Iris pigment epithelial cell (primary cell): ENCODE measurements at regions not wholly inside any gene's neighbourhood (a gene's known extent, or its start where the extent isn't known, plus 50 kb on each side); places are given as distances from the start of the nearest gene placed in this dataset.
"Not testable (repeated sequence)": the region's sequence is repeated elsewhere in the genome, so short reads cannot be mapped to it uniquely, and the experiment has no call there.

ENCODE experiments used
- DNase-seq: peaks from one replicate; pipeline ENCODE4 v3.0.0-alpha.2; 2011; ENCODE audit warnings: low read depth

DNA sequence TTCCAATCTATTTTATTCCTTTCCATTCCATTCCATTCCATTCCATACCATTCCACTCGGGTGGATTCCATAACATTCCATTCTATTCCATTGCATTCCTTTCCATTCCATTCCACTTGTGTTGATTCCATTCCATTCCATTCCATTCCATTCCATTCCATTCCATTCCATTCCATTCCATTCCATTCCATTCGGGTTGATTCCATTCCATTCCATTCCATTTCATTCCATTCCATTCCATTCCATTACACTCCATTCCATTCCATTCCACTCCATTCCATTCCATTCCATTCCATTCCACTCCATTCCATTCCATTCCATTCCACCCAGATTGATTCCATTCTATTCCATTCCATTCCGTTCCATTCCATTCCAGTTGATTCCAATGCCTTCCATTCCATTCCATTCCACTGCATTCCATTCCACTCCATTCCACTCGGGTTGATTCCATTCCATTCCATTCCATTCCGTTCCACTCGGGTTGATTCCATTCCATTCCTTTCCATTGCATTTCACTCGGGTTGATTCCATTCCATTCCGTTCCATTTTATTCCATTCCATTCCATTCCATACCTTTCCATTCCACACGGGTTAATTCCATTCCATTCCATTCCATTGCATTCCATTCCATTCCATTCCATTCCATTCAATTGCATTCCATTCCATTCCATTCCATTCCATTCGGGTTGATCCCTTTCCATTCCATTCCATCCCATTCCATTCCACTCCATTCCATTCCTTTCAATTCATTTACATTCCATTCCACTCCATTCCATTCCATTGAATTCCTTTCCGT is 168.4 kb downstream of the CWH43 start:
- DNase-seq: not testable (repeated sequence)

DNA sequence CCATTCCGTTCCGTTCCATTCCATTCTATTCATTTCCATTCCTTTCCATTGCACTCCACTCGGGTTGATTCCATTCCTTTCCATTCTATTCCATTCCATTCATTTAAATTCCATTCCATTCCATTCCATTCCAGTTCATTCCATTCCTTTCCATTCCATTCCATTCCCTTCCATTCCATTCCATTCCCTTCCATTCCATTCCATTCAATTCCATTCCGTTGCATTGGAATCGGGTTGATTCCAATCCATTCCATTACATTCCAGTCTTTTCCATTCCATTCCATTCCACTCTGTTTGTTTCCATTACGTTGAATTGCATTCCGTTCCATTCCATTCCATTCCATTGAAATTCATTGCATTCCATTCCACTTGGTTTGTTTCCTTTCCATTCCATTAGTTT is 169.2 kb downstream of the CWH43 start:
- DNase-seq: not testable (repeated sequence)

DNA sequence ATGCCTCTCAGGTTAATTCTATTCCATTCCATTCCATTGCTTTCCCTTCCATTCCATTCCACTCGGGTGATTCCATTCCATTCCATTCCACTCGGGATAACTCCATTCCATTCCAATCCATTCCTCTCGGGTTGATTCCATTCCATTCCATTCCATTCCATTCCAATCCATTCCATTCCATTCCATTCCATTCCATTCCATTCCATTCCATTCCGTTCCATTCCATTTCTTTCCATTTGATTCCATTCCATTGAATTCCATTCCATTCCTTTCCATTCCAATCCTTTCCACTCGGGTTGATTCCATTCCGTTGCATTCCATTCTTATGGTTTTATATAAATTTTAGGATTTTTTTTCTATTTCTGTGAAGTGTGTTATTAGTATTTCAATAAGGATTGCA is 170.2 kb downstream of the CWH43 start:
- not testable (repeated sequence) for DNase-seq

DNA sequence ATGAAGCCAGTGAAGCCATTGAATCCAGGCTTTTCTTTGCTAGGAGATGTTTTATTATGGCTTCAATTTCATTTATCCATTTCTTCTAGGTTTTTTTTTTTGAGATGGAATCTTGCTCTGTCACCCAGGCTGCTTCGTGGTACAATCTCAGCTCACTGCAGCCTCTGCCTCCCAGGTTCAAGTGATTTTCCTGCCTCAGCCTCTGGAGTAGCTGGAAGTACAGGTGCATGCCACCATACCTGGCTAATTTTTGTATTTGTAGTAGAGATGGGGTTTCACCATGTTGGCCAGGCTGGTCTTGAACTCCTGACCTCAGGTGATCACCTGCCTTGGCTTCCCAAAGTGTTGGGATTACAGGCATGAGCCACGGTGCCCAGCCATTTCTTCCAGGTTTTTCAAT is 171.6 kb downstream of the CWH43 start:
- DNase-seq: not testable (repeated sequence)

- DNase-seq: not testable (repeated sequence)
Measured at GRCh38 chr4:49161111-49161541, 175.1 kb downstream of the CWH43 start.

GRCh38 chr4:49164916-49165315 is 178.8 kb downstream of the CWH43 start:
- not testable (repeated sequence) for DNase-seq

GRCh38 chr4:49177847-49178246 is 191.8 kb downstream of the CWH43 start:
- not testable (repeated sequence) for DNase-seq

GRCh38 chr4:49181088-49181487 is 195.0 kb downstream of the CWH43 start:
- DNase-seq: not testable (repeated sequence)

- not testable (repeated sequence) for DNase-seq
Measured at GRCh38 chr4:49211396-49212194, 225.5 kb downstream of the CWH43 start.

- not testable (repeated sequence) for DNase-seq
Measured at GRCh38 chr4:49213250-49213649, 227.2 kb downstream of the CWH43 start.

DNA sequence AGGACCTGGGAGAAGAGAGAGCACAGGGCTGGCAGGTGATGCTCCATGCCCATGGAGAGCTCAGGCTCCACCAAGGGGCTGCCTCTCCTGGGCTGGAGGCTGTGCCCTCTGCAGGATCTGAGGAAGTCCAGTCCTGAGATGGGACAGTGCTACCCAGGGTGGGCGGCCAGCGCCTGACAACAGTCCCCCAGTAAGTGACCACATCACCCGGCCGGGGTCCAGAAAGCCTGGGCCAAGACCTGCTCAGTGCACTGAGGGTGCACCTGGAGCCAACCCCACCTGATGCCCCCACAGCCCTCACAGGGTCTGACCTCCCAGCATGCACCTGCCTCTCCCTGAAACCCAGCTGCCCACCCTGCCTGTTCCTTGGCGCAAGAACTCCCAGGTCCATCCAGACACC is 227.7 kb downstream of the CWH43 start:
- not testable (repeated sequence) for DNase-seq

DNA sequence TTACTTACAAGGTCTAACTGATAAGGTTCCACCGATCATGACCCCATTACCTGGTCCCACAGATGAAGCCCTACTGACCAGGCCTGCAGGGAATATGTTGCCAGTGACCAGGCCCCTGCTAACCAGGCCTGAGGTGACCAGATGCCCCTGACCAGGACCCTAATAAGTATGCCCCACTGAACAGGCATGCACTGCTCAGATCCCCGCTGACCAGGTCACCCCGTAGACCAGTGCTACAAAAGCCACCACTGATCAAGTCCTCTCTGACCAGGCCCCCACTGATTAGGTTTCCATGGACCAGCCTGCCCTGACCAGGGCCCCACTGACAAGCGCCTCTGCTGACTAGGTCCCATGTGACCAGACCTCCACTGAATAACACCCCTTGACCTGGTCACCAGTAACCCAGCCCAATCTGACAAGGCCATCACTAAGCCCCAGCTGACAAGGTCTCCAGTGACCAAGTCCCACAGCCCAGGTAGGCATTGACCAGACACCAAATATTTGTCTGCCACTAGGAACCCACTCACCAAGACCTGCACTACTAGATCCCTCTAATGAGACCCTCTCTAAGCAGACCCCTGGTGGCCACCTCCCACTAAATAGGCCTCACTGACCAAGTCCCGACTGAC is 228.5 kb downstream of the CWH43 start:
- not testable (repeated sequence) for DNase-seq

- DNase-seq: not testable (repeated sequence)
Measured at GRCh38 chr4:49215082-49215479, 229.0 kb downstream of the CWH43 start.

DNA sequence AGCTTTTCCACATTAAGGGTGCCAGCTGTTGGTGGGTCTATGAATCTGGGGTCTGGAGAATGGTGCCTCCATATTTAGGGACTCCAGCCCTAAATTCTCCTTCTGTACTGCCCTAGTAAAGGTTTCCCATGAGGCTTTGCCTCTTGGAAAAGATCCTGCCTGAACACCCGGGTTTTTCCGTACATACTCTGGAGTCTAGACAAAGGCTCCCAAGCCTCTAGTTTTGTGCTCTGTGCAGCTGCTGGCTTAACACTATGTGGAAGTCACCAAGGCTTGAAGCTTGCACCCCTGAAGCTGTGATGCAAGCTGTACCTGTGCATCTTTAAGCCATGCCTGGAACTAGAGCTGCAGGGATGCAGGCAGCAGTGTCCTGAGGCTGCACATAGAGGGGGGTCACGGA is 230.5 kb downstream of the CWH43 start:
- not testable (repeated sequence) for DNase-seq

GRCh38 chr4:49217492-49217891 is 231.4 kb downstream of the CWH43 start:
- DNase-seq: no peak

DNA sequence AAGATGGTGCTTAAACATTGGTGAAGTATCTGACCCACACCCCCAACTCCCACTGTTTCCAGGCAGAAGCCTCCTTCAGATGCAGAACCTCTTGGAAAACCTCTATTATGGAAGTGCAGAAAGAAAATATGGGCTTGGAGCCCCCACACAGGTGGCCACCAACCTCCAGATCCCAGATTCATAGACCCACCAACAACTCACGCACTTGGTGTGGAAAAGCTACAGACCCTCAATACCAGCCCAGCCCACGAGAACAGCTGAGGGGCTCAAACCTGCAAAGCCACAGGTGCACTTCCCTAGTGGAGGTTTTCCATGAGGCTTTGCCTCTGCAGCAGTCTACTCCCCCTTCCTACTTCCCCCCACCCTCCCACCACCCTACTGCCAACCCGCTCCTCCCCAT is 232.0 kb downstream of the CWH43 start:
- DNase-seq: not testable (repeated sequence)

DNA sequence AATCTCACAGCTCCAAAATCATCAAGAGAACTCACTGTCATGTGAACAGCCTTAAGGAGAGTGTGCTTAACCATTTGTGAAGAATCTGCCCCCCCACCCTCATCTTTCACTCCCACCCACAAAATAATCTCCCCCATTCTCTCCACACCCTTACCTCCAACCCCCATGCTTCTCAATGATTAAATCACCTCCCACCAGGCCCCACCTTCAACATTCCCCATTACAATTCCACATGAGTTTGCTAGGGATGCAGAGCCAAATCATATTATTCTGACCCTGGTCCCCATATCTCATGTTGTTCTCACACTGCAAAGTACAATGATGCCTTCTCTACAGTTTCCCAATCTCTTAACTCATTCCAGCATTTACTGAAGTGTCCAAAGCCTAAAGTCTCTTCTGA is 232.9 kb downstream of the CWH43 start:
- not testable (repeated sequence) for DNase-seq

DNA sequence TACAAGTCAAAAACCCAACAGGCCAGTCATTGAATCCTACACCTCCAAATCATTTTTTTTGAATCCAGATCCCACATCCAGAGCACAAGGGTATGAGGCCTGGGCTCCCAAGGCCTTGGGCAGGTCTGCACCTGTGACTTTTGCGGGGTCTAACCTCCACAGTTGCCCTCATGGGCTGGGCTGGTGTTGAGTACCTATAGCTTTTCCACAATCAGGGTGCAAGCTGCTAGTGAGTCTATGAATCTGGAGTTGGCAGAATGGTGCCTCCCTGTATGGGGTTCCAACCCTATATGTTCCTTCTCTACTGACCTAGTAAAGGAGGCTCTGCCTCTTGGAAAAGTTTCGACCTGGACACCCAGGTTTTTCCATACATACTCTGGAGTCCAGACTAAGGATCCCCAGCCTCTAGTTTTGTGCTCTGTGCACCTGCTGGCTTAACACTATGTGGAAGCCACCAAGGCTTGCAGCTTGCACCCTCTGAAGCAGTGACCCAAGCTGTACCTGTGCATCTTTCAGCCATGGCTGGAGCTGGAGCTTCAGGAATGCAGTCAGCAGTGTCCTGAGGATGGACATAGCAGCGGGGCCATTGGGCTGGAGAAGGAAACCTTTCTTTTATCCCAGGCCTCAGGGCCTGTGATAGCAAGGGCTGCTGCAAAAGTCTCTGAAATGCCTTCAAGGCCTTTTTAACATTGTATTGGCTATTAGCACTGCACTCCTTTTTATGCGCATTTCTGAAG is 233.6 kb downstream of the CWH43 start:
- DNase-seq: not testable (repeated sequence)

DNA sequence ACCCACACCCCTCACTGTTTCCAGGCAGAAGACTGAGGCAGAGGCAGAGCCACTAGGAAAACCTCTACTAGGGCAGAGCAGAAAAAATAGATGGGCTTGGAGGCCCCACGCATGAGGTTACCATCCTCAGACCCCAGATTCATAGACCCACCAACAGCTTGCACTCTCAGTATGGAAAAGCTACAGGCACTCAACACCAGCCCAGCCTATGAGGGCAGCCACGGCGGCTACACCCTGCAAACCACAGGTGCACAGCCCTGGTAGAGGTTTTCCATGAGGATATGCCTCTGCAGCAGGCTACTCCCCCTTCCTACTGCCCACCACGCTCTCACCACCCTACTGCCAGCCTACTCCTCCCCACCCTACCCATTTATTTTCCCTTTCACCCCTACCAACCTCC is 235.1 kb downstream of the CWH43 start:
- no peak for DNase-seq

DNA sequence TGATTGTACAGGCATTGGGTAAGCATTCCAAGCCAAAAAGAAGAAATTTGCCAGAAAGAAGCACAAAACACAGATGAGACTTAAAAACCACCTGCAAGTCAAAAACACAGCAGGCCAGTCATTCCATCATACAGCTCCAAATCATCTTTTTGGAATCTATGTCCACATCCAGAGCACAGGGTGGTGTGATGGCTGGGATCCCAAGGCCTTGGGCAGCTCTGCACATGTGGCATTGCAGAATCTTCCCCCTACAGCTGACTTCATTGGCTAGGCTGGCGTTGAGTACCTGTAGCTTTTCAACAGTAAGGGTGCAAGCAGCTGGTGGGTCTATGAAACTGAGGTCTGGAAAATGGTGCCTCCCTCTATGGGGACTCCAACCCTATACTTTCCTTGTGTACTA is 236.7 kb downstream of the CWH43 start:
- not testable (repeated sequence) for DNase-seq

- not testable (repeated sequence) for DNase-seq
Measured at GRCh38 chr4:49226216-49226866, 240.3 kb downstream of the CWH43 start.
